ENCODE measurements at regions not wholly inside any gene's neighbourhood (a gene's known extent, or its start where the extent isn't known, plus 50 kb on each side); places are given as distances from the start of the nearest gene placed in this dataset.
"Not testable (repeated sequence)": the region's sequence is repeated elsewhere in the genome, so short reads cannot be mapped to it uniquely, and the experiment has no call there.

DNA sequence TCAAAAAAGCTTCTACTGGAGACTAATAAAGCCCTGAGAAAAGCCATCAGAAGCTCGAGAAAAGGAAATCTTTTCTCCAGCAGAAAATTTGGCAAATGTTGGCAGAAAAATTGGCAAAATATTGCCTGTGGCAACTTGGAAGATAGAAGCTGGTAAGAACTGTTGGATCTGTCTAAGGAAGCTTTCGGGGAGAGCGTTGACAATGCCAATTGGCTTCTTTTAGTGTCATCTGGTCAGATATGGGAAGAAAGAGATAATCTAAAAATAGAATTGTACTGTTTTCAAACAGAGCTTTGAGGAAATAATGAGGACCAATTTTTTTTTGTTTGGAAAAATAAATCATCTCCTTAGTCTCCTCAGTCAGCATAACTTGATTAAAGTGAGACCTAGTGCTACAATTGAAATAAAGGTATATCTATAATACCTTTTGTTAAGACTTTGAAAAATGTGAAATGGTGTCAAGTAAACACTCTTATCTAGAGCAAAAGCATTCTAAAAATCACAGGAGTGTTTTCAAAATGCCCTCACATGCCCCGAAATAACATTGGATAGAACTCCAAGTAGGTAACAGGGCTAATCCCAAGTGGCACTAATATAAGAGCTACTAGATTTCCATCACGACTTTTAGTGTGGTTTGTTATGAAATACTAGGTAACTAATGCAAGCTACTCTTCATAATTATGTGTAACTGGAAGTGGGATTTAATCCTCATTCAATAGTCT lies 882.2 kb upstream of the B3GALT2 start:
- DNase-seq (ENCODE audit: low read depth), result no peak

DNA sequence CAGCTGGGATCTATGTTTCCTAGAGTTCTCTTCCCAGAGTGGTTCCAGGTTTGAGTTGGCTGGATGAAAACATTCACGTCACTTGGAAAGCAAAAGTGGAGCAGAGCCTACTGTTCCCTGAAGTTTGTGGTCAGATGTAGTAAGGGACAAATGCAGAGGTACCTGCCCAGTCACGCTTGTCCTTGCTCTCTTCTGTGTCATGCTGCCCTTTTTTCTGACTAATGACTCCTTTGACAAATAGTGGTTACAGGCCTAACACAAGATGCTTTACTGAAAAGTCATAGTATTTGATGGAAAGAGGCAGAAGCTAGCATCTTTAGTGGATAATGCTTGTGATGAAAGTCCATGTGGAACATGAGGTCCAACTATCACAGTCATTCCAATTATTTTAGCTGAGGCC lies 881.4 kb upstream of the B3GALT2 start:
- no peak for DNase-seq (ENCODE audit: low read depth)

DNA sequence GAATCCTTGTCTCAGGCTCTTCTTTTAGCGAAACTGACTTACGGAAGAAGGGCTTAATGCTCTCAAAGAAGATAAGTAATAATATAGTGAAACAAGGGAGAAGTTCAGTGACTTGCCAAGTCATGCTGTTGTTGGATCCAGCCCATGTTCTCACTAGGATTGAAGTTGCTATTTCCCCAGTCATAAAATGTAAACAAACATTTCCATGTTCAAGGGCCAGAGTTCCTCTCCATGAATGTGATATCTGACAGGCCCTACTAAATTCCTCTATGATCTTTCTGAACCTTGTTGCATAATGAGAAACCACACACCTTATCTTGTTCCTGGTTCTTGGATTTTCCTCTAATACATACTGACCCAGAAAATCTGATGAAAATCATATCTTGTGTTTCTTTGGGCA lies 876.5 kb upstream of the B3GALT2 start:
- DNase-seq (ENCODE audit: low read depth), result no peak

DNA sequence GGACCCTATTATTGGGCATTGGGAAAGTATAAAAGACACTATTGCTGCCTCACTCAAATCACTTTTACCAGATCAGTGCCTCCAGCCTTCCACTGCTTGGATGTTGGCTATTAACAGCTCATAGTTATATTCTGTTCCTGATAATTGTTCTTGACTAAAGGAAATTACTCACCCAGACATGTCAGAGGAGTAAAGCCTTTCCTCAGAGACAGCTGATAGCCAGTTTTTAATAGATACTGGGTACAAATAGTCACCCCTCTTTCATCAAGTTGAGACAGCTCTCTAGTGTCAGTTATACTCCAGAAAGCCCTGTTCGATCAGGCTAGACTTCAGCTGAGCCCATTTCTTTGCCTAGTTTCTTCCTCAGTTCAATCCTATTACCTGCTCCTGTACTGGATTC lies 876.1 kb upstream of the B3GALT2 start:
- no peak for DNase-seq (ENCODE audit: low read depth)

DNA sequence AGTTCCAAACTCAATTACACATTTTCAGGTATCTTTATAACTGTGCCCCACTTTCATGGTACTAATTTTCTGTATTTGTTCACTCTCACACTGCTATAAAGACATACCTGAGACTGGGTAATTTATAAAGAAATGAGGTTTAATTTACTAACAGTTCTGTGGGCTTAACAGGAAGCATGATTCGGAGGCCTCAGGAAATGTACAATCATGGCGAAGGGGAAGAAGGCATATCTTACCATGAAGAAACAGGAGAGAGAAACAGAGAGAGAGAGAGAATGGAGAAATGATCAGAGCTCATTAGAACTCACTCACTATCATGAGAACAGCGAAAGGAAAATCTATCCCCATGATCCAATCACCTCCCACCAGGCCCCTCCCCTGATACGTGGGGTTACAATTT lies 874.1 kb upstream of the B3GALT2 start:
- DNase-seq (ENCODE audit: low read depth), result no peak

DNA sequence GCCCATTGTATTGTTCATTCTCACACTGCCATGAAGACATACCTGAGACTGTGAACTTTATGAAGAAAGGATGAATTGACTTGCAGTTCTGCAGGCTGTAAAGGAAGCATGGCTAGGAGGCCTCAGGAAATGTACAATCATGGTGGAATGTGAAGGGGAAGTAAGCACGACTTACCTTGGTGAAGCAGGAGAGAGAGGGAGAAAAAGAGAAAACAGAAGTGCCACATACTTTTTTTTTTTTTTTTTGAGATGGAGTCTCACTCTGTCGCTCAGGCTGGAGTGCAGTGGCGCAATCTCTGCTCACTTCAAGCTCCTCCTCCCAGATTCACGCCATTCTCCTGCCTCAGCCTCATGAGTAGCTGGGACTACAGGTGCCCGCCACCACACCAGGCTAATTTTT lies 871.9 kb upstream of the B3GALT2 start:
- DNase-seq (ENCODE audit: low read depth), result not testable (repeated sequence)

DNA sequence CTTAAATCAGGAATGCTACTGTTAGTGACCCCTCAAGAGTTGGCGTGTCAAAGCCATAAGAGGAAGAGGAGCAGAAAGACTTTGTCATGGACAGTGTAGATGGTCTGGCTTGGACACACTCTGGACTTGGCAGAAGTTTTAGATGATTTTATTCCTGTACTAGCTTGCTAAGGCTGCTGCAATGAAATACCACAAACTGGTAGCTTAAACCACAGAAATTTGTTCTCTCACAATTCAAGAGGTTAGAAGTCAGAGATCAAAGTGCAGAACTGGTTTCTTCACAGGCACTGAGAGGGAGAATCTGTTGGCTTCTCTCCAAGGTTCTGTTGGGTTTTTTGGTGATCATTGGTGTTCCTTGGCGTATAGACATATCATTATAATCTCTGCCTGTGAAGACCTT lies 869.8 kb upstream of the B3GALT2 start:
- DNase-seq (ENCODE audit: low read depth), result no peak

DNA sequence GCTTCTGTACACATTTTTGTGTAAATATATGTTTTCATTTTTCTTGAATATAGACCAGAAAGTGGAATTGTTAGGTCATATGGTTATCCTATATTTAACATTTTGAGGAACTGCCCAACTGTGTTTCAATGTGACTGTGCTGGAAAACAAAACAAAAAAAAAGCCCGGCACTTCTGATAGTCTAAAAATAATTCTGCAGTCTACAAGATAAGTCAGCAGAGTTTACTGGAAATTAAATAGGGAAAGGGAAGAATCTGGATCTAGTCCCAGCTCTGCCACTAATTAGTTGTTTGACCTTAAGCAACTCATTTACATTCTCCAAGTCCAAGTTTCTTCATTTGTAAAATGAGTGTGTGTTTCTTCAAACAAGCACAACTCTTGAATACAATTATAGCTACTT lies 869.1 kb upstream of the B3GALT2 start:
- DNase-seq (ENCODE audit: low read depth), result no peak

DNA sequence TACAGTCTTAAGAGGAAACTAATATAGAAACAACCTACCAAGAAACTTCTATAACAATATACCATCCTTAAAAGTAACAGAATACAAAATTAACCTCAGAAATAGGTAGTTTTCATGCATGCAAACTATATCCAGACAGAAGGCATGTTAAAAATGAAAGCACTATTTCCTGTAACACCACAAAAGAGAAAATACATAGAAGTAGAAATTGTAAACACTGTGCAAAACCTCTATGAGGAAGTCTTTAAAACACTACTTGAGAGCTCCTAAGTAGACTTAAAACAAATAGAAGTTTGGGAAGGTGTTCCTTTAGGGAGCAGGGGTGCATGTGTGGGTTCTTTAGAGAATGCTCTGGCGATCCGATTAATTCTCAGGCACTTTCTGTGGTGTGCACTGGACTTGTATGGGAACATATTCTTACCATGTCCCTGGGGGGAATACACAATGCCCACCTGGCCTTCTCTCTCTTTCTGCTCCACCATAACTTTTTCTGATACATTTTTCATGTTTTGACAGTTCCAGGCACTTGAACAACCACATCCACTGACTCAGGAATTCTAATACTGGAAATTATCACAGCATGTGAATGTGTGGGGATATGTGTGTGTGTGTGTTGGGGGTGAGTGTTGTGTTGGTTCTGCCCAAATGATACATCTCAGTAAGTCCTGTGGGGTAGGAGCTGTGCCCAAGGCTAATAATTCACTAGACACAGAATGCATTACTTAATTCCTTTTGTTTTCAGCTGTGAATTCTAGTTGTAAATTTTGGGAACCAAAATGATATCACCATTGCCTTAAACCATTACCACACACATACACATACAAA lies 866.3 kb upstream of the B3GALT2 start:
- DNase-seq (ENCODE audit: low read depth), result no peak

DNA sequence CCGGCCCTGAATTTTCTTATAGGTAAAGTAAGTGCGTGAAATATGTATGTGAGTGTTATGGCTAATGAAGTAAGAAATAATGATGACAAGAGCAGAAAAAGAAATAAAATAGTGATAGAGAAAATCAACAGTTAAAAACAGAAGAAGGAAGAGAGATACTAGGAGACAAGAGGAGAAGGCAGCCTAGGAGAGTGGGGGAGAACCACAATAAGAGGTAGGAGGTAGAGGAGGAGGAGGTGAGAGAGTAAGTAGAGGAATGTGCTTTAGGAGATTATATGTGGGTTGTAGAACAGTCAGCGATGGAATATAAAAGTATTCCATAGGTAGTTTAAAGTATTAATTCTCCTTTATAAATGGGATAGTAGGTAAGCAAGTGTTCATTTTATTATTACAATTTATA lies 861.5 kb upstream of the B3GALT2 start:
- no peak for DNase-seq (ENCODE audit: low read depth)

DNA sequence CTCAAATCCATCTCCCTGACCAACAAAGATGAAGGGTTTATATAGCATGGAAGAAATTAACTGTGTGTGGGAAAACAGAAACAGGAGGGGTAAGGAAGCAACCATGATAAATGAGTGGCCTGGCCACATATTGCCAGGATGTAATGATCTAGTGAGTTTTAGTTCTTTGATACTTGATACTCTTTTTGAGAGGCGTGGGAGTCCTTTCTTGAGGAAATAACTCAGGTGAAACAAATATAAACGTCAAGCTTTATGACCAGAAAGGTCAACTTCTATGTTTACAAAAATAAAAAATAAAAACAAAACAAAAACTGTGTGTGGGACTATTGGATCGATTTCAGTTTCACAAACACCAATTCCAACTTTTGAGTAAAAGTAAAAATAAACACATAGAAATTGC lies 860.8 kb upstream of the B3GALT2 start:
- DNase-seq (ENCODE audit: low read depth), result no peak

DNA sequence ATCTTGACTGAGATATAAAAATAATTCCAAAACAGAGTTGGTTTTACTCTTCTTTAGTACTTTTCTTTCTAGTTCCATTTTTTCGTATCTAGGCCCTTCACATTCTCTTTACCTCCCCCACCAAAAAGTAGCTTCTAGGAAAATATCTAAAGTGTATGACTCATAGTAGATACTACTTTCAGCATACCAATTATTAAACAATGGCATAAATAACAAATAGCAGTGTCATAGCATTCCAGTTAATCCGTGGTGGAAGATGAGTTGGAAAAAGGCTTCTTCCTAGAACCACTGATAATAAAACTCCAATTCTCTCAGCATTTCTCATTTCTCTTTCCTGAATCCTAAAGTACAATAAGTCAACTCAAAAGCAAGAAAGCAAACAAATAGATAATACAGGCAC lies 859.0 kb upstream of the B3GALT2 start:
- no peak for DNase-seq (ENCODE audit: low read depth)

DNA sequence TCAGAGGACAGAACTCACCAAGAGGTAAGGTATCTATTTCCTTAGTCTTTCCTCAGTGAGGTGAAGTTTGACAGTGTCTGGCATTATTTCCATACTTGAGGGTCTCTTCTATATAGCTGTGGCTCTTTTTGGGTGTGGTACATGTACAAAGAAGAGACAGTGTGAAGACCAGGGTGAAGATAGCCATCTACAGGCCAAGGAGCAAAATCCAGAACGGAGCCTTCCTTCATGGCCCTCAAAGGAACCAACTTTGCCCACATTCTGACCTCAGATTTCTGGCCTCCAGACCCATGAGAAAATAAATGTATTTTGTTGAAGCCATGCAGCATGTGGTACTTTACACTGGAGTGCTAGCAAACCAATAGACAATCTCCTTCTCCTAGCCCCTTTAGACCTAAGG lies 858.5 kb upstream of the B3GALT2 start:
- no peak for DNase-seq (ENCODE audit: low read depth)

DNA sequence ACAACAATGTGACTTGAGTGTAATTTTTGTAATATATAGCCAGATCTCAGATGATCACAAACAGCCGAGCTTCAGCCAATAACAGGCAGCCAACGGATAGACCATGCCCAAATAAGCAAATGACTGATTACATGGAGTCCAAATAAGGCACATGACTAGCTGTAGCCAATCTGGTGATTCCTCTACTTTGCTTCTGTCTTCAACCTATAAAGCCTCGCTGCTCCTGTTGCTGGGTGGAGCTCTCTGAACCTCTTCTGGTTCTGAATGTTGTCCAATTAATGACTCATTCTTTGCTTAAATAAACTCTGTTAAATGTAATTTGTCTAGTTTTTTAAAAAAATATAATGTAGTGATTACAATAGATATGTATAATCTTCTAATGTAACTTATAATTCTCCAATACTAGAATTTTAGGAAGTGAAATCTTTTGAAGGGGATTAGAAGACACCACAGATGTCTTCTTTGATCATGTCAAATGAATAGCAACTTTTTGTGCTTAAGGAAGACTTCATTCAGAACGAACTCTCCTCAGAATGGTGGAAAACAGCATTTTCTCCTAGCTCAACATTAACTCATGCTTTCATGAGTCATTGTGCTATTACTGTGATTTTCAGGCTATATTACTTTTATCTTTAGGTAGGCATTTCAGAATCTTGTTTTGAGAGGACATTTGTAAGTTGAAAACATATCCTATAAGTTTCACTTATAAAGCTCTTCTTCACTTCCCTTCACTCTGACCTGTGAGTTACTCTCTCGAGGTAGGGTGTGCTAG lies 857.8 kb upstream of the B3GALT2 start:
- DNase-seq (ENCODE audit: low read depth), result no peak

DNA sequence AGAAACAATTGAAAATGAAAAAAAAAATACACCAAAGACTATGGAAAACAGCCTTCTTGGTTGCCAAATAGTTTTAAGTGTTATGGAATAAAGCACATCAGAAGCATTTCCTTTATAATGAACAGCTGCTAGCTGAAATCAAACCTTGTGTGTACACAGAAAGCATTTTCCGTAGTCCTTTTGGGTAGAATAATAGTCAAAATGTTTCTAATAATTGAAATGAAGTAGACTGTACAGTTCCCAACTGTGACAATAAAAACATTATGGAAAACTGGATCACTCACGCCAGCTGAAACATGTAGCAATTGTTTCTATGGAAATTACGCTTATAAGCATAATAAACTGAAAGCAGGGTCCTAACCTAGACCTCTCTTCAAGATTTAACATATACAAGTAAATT lies 856.3 kb upstream of the B3GALT2 start:
- no peak for DNase-seq (ENCODE audit: low read depth)

DNA sequence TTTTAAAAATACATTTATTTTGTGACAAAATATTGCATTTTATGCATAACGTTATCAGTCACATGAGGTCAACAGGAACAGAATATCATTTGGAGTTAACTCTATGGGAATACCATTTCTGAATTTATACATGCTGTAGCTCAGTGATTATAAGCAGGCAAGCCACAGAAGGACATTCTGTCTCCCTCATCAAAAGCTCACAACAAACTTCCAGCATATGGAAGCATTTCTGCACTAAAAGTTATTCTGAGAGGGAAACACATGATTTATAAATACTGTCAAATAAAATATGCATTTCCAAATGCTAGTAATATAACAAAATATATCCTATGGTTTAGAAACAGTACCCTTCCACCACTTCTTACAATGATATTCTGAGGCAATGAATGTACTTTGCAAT lies 854.1 kb upstream of the B3GALT2 start:
- DNase-seq (ENCODE audit: low read depth), result no peak

DNA sequence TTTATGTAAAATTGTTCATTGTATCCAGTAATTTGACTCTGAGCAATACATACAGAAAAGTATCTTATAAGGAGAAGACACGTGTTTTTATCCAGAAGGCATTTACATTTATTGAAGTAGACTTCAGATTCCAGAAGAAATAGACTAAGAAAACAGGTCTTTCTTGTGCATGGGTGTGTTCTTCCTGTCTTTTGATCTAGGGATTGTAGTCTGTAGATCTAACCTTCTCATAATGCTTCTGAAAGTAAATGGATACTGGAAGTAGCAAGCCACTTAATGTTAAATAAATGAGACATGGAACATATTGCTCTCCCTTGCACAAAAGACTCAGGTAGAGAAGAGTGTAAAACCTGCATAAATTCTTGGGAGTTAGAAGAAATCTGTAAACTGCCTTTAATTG lies 853.2 kb upstream of the B3GALT2 start:
- DNase-seq (ENCODE audit: low read depth), result no peak

DNA sequence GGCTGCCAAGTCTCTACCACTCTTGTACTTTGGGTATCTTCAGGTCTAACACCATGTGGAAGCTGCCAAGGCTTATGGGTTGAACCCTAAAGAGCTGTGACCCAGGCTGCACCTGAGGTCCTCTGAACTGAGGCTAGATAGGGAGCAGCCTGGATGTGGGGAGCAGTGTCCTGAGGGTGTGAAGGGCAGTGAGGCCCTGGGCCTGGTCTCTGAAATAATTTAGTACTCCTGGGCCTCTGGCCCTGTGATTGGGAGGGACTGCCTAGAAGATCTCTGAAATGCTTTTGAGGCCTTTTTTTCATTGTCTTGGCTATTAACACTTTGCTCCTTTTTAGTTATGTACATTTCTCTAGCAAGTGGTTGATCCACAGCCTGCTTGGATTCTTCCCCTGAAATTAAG lies 847.2 kb upstream of the B3GALT2 start:
- DNase-seq (ENCODE audit: low read depth), result no peak

DNA sequence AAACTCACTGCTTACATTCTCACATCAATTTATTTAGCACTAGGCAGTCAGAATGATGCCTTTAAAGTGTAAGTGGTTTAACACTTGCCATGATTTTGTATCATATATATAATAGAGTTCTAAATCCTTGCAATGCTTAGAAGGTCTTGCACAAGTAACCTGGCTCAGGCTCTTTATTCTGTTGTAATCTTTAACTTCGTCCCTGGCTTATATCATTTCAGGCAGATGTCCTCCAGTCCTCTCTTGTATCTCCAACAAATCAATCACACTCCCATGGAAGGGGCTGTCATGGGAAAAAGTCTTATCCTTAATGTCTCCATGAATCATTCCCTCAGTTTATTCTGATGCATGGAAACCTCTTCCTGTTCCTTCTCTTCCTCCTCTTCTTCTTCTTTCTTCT lies 841.6 kb upstream of the B3GALT2 start:
- DNase-seq (ENCODE audit: low read depth), result no peak

DNA sequence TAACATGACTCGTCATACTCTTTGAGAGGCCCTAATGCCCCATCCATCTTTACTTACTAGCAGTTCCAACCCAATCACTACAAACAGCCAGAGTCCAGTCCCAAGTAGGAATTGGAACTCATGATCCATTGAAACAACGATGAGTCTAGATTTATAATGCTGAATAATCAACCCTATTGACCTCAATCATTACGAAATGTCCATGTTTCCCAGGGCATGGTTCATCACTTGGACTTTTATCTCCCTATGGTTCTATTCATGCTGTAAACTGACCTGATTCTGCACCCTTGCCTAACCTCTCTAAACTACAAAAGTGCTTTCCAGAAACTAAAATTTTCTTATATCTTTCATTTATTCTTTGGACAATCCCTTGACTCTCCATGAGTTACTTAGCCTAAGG lies 840.0 kb upstream of the B3GALT2 start:
- DNase-seq (ENCODE audit: low read depth), result no peak

DNA sequence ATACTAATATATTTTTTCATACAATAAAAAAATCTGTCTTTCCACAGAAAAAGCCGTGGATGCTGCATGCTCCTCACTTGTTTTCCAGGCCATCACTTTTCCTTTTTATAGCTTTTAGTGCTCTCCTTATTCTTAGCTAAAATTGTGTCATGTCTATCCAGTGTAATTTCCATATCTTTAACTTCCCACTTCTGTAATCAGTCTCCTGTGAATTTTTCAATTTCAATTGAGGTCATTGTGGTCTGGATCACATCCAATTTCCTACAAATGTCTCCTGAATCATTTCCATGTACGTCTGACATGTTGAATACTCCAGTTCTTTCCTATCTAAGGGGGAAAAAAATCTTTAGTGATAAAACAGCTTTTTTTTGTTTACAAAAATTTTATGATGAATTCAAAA lies 838.2 kb upstream of the B3GALT2 start:
- DNase-seq (ENCODE audit: low read depth), result no peak

DNA sequence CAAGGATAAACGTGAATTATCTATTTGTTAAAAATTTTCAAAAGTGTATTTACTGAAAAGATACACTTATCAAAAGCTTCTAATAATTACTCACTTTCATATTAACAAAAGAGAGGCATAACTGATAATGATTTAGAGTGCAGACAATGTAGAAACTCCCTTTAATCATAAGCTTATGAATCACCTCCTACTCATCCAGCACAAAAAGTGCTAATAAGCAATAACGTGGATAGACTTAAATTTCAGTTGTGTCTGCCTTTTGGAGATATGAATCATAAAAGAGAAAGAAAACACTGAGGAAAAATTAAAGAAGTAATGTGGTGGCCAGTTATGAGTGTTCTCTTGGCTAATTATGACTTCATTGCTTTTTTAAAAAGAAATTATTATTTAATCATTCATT lies 827.6 kb upstream of the B3GALT2 start:
- DNase-seq (ENCODE audit: low read depth), result no peak

DNA sequence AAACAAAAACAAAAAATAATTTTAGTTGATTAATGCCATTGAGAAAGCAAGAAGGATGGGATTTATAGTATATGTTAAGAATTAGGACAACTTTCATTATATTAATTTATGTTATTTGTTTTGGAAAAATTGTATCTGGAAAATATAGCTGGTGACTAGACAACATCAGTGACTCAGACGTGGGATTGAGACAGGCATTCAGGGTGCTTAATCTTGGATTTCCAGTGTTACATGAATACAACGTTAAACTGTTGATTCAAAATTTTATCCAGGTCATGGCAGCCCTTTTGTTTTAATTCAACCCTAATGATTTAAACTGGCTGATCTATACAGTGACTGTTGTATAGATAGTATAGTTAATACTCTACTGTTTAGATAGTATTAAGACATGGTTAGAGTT lies 827.1 kb upstream of the B3GALT2 start:
- DNase-seq (ENCODE audit: low read depth), result no peak
